AG04450 (cell line): ENCODE measurements at regions not wholly inside any gene's neighbourhood (a gene's known extent, or its start where the extent isn't known, plus 50 kb on each side); places are given as distances from the start of the nearest gene placed in this dataset.

ENCODE experiments used
- CTCF ChIA-PET: fragments of 300-600, 350-600 bp; formaldehyde crosslinking; extraction: SDS; loops from one replicate; lab custom pipeline; 2022; ENCODE audit warnings: antibody characterized with exemption, inconsistent platforms; lab: Charles Lee
- POLR2A ChIA-PET: fragments of 350-600 bp; formaldehyde crosslinking; extraction: SDS; loops from one replicate; lab custom pipeline; 2021; ENCODE audit warnings: antibody characterized with exemption, inconsistent platforms; lab: Yijun Ruan, JAX
- DNase-seq: peaks from one replicate; pipeline ENCODE4 v3.0.0-alpha.2; 2011; ENCODE audit warnings: low read depth, low spot score
- H3K27ac ChIP-seq: one replicate; pipeline ENCODE4 v1.5.1; 2012; ENCODE audit warnings: low read depth, low read length, control low read depth
- H3K27me3 ChIP-seq: one replicate; pipeline ENCODE4 v1.6.0; 2012; ENCODE audit warnings: low read length; ENCODE audit not compliant: control insufficient read depth, insufficient read depth
- H3K4me3 ChIP-seq: 2 replicates; pipeline ENCODE4 v1.5.1; 2011; ENCODE audit warnings: mild to moderate bottlenecking, low read depth, low read length, control low read depth
- H3K9me3 ChIP-seq: 2 replicates; pipeline ENCODE4 v1.5.1; 2012; ENCODE audit warnings: low read length; ENCODE audit not compliant: control insufficient read depth, insufficient read depth
- CTCF ChIP-seq: IDR thresholded peaks from 2 replicates; pipeline ENCODE4 v1.5.1; 2011; ENCODE audit warnings: low read depth, low read length, control low read depth, inconsistent platforms

- no peak for DNase-seq
- no peaks in the 10 kb centered on the region for H3K9me3 ChIP-seq
- CTCF ChIA-PET: no interaction called here
- no peak overlapping the region for H3K4me3 ChIP-seq
- TF ChIP-seq CTCF: no peak
- POLR2A ChIA-PET: no interaction called here
- no peaks in the 10 kb centered on the region for H3K27me3 ChIP-seq
- H3K27ac ChIP-seq: no peak overlapping the region
Observed at GRCh38 chr18:76307293-76307690, 187.8 kb downstream of the ZNF516 start.

GRCh38 chr18:76306685-76307292, 188.3 kb downstream of the ZNF516 start:
- ChIA-PET POLR2A (no interaction called here), CTCF (no interaction called here)
- Histone ChIP-seq H3K9me3 (no peaks in the 10 kb centered on the region), H3K4me3 (no peak overlapping the region), H3K27ac (no peak overlapping the region), H3K27me3 (no peaks in the 10 kb centered on the region)
- no peak for TF ChIP-seq CTCF
- DNase-seq: no peak

- no peak for DNase-seq
- Histone ChIP-seq H3K27me3 (no peaks in the 10 kb centered on the region), H3K9me3 (peaks cover 2% of the 10 kb centered on the region; the same call in 1 of the 2 replicates), H3K4me3 (no peak overlapping the region), H3K27ac (no peak overlapping the region)
- ChIA-PET CTCF (no interaction called here), POLR2A (no interaction called here)
- TF ChIP-seq CTCF: no peak
Observed at GRCh38 chr18:76285866-76286265, 209.2 kb downstream of the ZNF516 start.

GRCh38 chr18:76281565-76281964, 213.5 kb downstream of the ZNF516 start:
- Histone ChIP-seq H3K9me3 (no peaks in the 10 kb centered on the region), H3K27me3 (peaks cover 3% of the 10 kb centered on the region), H3K4me3 (no peak overlapping the region), H3K27ac (no peak overlapping the region)
- CTCF ChIA-PET: no interaction called here
- POLR2A ChIA-PET: no interaction called here
- DNase-seq: no peak
- no peak for TF ChIP-seq CTCF

- ChIA-PET POLR2A (no interaction called here), CTCF (interaction anchor here (1.1 kb wide), 1 partner anchor 432 kb away, joined by 3 read pairs; no protein-coding TSS in a partner anchor)
- no peak for DNase-seq
- Histone ChIP-seq H3K4me3 (no peak overlapping the region), H3K27ac (no peak overlapping the region), H3K27me3 (peaks cover 3% of the 10 kb centered on the region), H3K9me3 (no peaks in the 10 kb centered on the region)
- no peak for TF ChIP-seq CTCF
Observed at GRCh38 chr18:76277801-76278200, 217.2 kb downstream of the ZNF516 start.
